ENCODE measurements at regions not wholly inside any gene's neighbourhood (a gene's known extent, or its start where the extent isn't known, plus 50 kb on each side); places are given as distances from the start of the nearest gene placed in this dataset.

DNA sequence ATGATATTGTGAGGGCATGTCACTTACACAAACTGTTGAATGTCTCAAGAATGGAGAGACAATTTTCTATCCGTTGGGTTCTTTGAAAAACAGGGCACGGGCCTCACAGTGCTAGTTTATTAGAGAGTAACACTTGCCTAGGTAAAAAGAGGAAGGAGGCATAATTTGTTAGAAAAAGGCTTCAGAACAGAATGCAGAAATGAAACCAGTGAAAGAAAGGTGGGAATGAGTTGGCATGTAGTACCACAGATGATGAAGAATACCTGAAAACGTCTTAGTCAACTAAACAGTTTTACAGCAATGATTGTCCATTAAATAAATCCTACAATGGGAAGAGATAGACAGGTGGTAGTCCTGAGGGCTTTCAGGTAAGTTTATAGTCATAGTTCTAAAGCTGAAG lies 1399.7 kb upstream of the CADM2 start:
- TF ChIP-seq ZFP30 (CRISPR knock-in tag; IDR thresholded peaks at IDR 0.05) (no peak), ZNF70 (CRISPR knock-in tag; IDR thresholded peaks at IDR 0.05) (no peak)
- no peak for ATAC-seq

GRCh38 chr3:83567935-83568334 lies 1390.9 kb upstream of the CADM2 start:
- no peak for TF ChIP-seq ZNF70 (CRISPR knock-in tag; IDR thresholded peaks at IDR 0.05)
- no peak for ATAC-seq

DNA sequence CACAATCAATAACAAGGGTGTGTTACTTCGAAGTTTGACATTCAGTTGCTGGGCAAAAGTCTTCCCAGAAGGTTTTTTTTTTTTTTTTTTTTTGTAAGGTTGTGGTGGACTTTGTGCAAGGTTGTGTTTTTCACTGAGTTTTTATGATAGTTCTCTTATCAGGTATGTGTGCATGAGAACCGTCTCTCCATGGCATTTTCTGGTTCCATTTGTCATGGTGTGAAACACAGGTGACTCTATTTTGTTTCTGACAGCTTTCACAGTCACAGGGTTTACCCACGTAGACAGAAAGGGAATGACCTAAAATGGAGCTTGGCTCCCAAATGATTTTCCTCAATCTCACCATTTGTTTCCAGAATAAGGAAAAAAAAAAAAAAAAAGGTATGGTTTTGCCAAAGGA lies 1377.2 kb upstream of the CADM2 start:
- TF ChIP-seq RARB (CRISPR knock-in tag; IDR thresholded peaks at IDR 0.05) (no peak), GLIS3 (CRISPR knock-in tag; IDR thresholded peaks at IDR 0.05) (no peak), TCF4 (CRISPR knock-in tag; IDR thresholded peaks at IDR 0.05; ENCODE audit: borderline replicate concordance) (no peak), ZFP30 (CRISPR knock-in tag; IDR thresholded peaks at IDR 0.05) (no peak)
- ATAC-seq = no peak

DNA sequence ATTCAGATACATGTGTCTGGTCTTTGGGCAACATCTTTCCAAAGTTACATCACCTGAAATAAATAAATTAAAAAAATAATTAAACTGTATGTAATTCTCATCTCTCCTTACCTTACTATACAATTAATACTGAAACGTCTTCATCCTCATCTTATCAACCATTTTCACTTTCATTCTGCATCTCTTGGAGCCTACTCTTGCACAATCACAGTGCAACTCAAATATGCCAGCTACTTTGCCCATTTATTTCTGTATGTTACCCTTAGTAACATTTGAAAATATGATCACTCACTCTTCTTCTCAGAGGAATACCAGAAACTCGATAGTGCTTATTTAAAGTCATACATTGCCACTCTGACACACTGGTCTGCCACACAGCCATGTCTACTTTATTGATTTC lies 1357.1 kb upstream of the CADM2 start:
- TF ChIP-seq PPARA (CRISPR knock-in tag; IDR thresholded peaks at IDR 0.05; ENCODE audit: borderline replicate concordance) (no peak), ESRRG (CRISPR knock-in tag; IDR thresholded peaks at IDR 0.05) (no peak), RARB (CRISPR knock-in tag; IDR thresholded peaks at IDR 0.05) (no peak), TCF4 (CRISPR knock-in tag; IDR thresholded peaks at IDR 0.05; ENCODE audit: borderline replicate concordance) (no peak), SNAI2 (CRISPR knock-in tag; IDR thresholded peaks at IDR 0.05) (no peak), ISL1 (CRISPR knock-in tag; IDR thresholded peaks at IDR 0.05) (no peak)
- TF ChIP-seq, protein P1, sequence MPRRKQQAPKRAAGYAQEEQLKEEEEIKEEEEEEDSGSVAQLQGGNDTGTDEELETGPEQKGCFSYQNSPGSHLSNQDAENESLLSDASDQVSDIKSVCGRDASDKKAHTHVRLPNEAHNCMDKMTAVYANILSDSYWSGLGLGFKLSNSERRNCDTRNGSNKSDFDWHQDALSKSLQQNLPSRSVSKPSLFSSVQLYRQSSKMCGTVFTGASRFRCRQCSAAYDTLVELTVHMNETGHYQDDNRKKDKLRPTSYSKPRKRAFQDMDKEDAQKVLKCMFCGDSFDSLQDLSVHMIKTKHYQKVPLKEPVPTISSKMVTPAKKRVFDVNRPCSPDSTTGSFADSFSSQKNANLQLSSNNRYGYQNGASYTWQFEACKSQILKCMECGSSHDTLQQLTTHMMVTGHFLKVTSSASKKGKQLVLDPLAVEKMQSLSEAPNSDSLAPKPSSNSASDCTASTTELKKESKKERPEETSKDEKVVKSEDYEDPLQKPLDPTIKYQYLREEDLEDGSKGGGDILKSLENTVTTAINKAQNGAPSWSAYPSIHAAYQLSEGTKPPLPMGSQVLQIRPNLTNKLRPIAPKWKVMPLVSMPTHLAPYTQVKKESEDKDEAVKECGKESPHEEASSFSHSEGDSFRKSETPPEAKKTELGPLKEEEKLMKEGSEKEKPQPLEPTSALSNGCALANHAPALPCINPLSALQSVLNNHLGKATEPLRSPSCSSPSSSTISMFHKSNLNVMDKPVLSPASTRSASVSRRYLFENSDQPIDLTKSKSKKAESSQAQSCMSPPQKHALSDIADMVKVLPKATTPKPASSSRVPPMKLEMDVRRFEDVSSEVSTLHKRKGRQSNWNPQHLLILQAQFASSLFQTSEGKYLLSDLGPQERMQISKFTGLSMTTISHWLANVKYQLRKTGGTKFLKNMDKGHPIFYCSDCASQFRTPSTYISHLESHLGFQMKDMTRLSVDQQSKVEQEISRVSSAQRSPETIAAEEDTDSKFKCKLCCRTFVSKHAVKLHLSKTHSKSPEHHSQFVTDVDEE (CRISPR knock-in tag; IDR thresholded peaks at IDR 0.05) = no peak
- ATAC-seq = no peak

DNA sequence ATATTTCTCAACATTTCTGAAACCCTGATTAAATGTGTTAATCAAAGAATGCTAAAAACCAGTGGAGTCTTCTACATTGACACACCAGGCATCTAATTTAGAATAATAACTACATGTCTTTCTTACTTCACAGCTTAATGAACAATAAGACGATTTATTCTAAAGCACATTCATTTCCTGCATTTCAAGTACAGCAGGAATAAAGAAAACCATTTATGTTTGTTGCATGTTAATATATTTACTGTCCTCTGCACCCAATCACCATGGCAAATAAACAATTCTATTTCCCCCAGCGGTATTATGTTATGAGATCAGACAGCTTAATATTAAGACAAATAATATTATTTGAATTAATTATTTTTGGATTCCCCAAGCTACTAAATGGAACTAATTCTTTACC lies 1336.3 kb upstream of the CADM2 start:
- TF ChIP-seq ZFP30 (CRISPR knock-in tag; IDR thresholded peaks at IDR 0.05) = no peak
- TF ChIP-seq POU6F1 (CRISPR knock-in tag; IDR thresholded peaks at IDR 0.05; ENCODE audit: borderline replicate concordance, low read depth) = no peak
- TF ChIP-seq GLIS3 (CRISPR knock-in tag; IDR thresholded peaks at IDR 0.05) = no peak
- no peak for TF ChIP-seq BACH2 (CRISPR knock-in tag; IDR thresholded peaks at IDR 0.05; ENCODE audit: borderline replicate concordance)
- no peak for TF ChIP-seq TCF4 (CRISPR knock-in tag; IDR thresholded peaks at IDR 0.05; ENCODE audit: borderline replicate concordance)
- TF ChIP-seq ISL1 (CRISPR knock-in tag; IDR thresholded peaks at IDR 0.05) = no peak
- TF ChIP-seq ZNF8 (CRISPR knock-in tag; IDR thresholded peaks at IDR 0.05) = no peak
- TF ChIP-seq PATZ1 (CRISPR knock-in tag; IDR thresholded peaks at IDR 0.05; ENCODE audit: borderline replicate concordance) = no peak
- no peak for TF ChIP-seq SNAI2 (CRISPR knock-in tag; IDR thresholded peaks at IDR 0.05)
- no peak for TF ChIP-seq CSDC2 (CRISPR knock-in tag; IDR thresholded peaks at IDR 0.05)
- no peak for TF ChIP-seq ZNF70 (CRISPR knock-in tag; IDR thresholded peaks at IDR 0.05)
- ATAC-seq = no peak

DNA sequence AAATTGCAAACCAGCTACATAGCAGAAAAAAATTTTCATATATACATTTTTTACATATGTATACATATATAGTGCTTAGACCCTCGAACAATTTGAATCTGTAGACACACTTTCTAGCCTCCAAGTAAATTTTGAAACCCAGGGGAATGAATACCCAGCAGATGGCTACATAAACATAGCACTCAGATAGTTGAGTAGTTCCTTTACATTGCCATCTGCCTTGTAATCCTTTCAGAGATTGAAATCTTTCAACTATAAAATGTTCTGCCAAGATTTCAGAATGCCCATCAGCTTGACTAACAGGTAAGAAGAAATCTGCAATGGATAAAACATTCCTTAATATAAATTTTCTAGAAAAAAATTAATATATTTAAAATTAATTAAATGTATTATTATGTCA lies 1333.5 kb upstream of the CADM2 start:
- no peak for ATAC-seq
- TF ChIP-seq ISL1 (CRISPR knock-in tag; IDR thresholded peaks at IDR 0.05) = no peak
- TF ChIP-seq ZFP3 (CRISPR knock-in tag; IDR thresholded peaks at IDR 0.05) = no peak
- TF ChIP-seq CREB5 (CRISPR knock-in tag; IDR thresholded peaks at IDR 0.05; ENCODE audit: low read depth) = no peak
- TF ChIP-seq CSDC2 (CRISPR knock-in tag; IDR thresholded peaks at IDR 0.05) = no peak
- TF ChIP-seq ZC3H10 (CRISPR knock-in tag; IDR thresholded peaks at IDR 0.05) = no peak
- no peak for TF ChIP-seq TOX (CRISPR knock-in tag; IDR thresholded peaks at IDR 0.05; ENCODE audit: borderline replicate concordance)
- TF ChIP-seq SNAI2 (CRISPR knock-in tag; IDR thresholded peaks at IDR 0.05) = no peak
- TF ChIP-seq ARNTL (CRISPR knock-in tag; IDR thresholded peaks at IDR 0.05; ENCODE audit: borderline replicate concordance, low read depth) = no peak
- TF ChIP-seq PATZ1 (CRISPR knock-in tag; IDR thresholded peaks at IDR 0.05; ENCODE audit: borderline replicate concordance) = no peak
- no peak for TF ChIP-seq TCF4 (CRISPR knock-in tag; IDR thresholded peaks at IDR 0.05; ENCODE audit: borderline replicate concordance)
- no peak for TF ChIP-seq RARB (CRISPR knock-in tag; IDR thresholded peaks at IDR 0.05)
- no peak for TF ChIP-seq GLIS3 (CRISPR knock-in tag; IDR thresholded peaks at IDR 0.05)
- TF ChIP-seq OSR1 (CRISPR knock-in tag; IDR thresholded peaks at IDR 0.05) = no peak
- TF ChIP-seq ZNF565 (CRISPR knock-in tag; conservative IDR thresholded peaks at IDR 0.05; ENCODE audit: low read depth) = no peak
- TF ChIP-seq ZFP30 (CRISPR knock-in tag; IDR thresholded peaks at IDR 0.05) = no peak
